CD4-positive, alpha-beta T cell treated with Interleukin-6 at 100 ng/mL for 8 hours (primary cell): ENCODE measurements at regions not wholly inside any gene's neighbourhood (a gene's known extent, or its start where the extent isn't known, plus 50 kb on each side); places are given as distances from the start of the nearest gene placed in this dataset.

Experiments
- DNase-seq: peaks from one replicate; pipeline ENCODE4 v3.0.0-alpha.2; 2020; ENCODE audit warnings: mixed read lengths, low spot score

DNA sequence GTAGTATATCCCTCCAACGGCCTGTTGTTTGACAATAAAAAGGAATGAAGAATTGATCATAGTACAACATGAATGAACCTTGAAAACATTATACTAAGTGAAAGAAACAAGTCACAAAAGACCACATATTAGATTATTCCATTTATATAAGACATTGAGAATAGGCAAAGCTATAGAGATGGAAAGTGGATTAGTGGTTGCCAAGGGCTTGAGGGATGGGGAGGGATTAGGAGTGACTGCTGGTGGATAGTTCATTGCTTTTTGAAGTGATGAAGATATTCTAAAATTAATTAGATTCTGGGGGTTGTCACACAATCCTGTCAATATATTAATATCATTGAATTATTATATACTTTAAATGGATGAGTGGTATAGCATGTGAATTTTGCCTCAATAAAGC, 142.5 kb upstream of the DPT start:
- DNase-seq, result no peak

DNA sequence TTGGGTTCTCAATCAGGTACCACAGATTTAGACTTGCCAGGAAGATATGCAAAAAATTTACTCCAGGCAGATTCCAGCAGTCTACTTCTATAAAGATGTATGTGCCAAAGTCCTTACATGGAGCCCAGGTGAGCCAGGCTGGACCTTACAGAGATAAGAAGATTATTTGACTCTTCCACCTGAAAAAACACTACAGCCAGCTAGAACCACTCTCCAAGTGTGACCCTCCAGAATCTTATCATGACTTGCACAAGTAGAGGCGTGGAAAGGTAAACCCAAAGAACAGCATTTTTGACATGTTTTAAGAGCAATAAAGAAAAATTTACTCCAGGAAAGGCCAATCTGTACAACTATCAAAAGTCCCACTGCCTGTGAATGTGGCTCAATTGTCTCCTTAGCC, 146.8 kb upstream of the DPT start:
- no peak for DNase-seq

DNA sequence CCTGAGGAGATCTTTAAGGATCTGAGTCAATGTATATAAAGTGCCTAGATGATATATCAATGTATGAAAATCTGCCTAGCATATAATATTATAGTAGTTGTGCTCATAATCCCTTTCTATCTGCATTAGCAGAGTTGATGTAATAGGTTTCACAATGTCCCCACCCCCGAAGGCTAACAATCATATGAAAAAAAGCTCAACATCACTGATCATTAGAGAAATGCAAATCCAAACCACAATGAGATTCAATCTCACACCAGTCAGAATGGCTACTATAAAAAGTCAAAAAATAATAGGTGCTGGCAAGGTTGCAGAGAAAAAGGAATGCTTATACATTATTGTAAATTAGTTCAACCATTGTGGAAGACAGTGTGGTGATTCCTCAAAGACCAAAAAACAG, 147.8 kb upstream of the DPT start:
- DNase-seq, result no peak

DNA sequence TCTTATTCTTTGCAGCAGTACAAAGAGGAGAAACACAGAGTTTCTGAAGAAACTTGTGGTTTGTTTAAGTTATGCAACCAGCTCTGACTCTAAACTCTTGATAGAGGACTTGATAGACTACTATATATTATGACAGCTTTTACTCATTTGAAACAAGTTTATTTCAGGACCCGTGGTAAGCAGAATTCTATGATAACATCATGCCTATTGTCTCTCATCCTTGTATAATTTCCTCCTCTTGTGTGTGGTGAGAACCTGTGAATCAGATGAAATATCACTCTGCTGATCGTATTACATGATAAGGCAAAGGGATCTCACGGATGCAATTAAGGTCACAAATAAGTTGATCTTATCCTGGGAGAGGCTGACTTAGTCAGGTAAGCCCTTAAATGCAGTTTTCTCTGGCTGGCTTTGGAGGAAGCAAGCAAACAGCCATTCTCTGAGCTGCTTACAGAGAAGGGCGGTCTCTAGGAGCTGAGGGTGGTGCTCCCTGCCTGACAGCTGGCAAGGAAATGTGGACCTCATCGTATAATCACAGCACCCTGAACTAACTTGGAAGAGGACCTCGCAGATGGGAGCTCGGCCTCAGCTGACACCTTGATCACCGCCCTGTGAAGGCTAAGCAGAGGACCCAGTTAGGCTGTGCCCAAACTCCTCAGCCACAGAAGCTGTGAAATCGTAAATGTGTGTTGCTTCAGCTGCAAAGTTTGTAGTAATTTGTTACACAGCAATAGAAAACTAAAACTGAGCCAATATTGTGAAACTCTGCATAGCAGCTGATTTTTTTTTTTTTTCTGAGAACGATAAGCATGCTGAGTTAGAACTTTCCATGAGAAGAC, 151.1 kb upstream of the DPT start:
- no peak for DNase-seq

DNA sequence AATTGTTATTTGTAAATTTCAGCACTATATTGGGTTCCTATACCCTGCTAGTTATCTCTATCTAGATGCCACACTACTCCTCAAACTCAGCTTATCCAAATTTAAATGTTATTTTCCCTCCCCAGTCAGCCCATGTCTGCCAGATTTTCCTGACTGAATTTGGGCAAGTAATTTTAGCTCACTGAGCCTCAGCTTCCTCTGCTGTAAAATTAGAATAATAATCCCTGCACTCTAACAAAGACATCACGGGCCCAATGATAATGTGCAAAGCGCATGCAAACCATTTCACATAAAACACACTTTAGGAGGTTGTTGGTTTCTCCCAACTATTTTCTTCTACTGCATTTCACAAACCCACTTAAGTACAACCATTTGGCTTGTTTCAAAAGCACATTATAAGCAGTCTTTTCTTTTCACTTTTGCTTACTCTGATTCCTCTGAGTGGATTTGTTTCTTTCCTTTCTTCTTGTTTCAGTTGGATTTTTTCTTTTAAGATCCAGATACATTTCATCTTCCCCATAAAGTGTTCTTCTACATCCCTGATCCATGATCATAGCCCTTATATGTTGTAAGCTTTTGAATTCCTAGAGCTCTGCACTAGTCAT, 152.8 kb upstream of the DPT start:
- DNase-seq, result no peak

DNA sequence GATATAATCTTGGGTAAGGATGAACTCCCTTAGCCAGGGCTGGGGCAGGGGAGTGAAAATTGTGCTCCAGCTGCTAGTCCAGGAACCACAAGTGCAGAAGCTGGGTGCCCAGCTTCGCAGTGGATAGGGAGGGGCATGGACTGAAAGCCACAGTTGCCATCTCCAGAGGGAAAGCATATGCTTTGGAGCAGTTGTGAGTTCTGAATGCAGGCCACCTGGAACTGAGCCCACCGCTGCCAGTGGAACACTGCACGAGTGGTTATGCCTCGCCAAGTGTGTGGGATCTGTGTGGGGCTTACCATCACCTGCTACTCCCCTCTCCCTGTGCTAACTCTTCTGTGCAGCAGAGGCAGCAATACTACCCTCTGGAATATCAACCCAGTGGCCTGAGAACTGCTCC, 158.4 kb upstream of the DPT start:
- DNase-seq, result no peak

DNA sequence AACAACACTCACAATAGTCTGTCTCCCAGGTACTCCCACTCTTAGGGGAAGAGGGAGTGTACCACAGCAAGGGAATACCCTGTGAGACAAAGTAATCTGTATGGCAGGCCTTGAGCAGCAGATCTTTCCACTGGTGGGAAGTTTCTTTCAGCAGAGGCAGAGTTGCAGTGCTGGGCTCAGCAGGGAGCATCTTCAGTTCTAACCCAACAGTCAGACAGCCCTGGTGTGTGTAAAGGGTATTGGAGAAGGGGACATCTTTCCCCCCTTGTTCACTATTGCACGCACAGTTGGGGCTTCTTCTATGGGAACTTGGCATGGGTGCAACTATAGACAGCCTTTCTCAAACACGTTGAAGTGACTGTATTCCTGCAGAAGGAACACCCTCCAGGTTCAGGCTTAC, 159.4 kb upstream of the DPT start:
- no peak for DNase-seq

DNA sequence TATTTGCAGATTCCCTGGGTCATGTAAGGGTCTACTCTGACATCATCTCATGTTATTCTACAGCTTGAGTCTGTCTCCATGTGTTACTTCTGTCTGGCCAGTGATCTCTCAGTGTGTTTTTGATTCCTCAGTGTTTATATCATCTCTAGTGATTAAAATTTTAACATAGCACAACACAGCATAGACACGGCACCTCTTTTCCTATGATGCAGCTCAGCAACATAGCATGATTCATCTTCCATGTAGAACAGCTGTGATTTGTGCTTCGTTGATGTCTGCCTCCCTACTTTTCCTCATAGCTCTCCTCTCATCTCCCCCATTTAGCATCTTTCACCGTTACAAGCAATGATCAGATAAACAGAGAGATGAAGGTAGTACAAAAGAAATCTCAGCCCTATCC, 163.9 kb upstream of the DPT start:
- DNase-seq, result no peak

DNA sequence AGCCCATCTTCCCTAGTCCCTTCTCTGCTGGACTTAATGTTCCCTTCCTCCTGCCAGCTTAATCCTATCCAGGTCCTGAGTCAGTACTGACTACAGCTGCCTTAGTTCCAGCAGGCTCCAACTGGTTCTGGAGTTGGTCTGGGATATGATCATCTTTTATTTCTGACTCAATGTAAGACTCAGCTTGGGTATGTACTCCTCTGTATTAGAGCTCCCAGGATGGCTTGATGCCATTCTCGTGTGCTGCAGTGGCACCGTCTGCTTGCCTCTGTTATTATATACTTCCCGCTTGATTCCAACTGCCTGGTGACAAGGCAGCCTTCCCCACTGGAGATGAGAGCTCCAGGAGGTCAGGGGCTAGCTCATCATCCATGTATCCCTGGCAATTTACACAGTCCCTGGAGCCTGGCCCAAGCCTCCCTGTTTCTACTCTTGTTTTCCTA, 164.4 kb upstream of the DPT start:
- DNase-seq, result no peak

DNA sequence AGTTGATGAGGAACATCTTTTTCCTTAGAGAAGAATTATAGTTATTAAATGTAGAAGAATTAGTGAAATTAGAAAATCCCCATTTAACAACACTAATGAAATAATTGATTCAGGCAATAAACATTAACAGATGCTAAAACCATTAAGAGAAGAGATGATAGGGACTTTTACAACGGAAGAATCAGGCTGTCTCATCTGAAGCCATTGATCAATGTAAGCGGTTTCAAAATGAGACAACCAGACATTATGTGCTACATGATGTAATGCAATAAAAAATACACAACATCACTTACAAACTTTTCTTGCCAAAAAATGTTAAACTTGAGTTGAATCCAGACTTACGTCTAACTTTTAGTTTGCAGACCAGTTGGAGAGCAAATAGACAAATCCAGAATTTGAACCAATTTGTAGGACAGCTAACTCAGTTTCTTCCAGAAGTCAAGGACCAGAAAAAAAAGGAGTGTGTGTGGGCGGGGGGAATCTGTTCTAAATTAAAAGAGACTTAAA, 165.4 kb upstream of the DPT start:
- no peak for DNase-seq

DNA sequence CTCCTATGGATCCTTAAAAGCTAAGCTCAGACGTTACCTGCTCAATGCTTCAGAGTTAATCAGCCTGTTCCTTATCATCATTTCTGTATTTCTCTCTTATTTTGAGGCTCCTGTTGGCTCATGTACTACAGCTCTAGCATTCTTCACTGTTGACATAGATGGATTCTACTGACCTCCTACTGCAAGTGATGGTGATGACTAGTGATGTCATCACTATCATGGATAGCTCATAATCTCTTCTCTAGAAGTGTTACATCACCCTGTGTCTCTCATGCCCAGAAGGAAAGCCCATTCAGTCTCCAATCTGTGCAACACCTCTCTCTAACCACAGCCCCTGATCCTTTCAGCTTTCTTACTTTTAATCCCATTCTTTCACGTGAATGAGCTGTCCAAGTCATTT, 168.2 kb upstream of the DPT start:
- DNase-seq, result no peak

DNA sequence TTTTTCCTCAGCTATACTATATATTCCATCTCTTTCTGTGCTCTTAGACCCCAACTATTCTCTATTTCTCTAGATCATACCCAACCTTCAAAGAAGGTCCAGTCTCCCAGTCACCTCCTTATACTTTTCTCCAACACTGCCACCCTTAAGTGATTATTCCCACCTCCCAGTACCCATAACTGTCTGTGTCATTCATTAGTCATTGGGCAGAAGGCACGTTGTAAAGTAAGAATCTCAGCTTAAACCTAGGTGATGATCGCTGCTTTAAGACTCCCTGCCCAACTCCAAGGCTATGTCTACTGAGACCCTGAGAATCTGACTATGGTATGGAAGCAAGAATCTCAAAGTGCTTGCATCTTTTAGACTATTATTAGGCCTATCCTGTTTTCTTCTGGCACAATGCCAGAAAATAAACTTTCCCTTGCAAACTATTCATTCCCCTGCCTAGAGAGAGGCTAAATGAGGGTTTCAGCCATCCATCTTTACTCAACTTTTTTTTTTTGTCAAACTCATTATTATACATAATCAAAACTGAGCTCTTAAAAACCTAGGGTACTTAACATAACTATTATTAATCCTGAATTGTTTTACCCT, 174.3 kb upstream of the DPT start:
- no peak for DNase-seq

DNA sequence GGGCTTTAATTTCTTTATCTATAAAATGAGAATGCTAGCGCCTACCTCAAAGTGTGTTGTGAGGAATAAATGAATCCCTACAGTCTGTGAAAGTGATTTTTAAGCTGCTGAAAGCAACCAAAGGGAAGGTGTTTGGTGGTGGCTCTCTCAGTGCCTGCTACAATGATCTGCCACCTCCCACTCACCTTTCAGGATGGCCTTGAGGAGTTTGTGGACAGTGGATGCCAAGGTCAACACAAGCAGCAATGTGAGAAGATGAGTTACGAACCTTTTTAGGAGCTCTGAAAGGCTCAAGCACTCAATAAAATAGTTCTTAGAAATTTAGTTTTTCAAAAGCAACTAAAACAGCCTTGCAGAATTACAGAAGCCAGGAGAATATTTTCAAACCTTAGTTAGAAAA, 176.6 kb upstream of the DPT start:
- no peak for DNase-seq

DNA sequence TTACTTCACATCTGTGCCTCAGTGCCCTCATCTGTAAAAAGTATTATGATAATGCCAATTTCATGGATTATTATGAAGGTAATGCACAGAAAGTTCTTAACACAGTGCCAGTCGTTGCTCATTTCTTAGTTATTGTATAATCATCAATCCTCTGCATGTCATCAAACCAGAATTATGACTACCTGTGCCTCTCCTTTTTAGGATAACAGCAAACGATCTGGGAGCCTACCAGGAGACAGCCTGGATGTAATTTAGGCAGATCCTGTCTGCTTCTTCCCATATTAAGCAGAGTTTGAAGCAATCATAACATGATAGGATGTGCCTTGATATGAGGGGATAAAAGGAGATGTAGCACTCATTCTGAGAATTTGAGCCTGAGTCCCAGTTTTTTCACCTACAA, 177.4 kb upstream of the DPT start:
- no peak for DNase-seq

DNA sequence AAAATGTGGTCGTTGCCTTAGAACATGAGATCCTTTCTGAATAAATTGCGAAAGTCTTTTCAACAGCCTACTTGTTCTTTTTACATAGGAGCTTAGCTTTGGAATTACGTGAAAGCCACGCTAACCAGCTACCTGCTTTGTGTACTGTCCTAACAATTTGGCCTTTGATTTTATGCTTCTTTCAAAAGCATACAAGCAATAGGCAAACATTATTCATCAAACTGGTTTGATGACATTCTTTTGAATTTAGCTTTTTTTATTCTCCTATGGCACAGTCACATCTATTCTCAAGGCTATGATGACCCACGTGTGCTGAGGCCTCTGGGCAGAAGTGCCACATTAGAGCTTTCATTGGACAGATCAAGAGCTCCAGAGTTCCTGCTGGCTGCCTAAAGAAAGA, 178.0 kb upstream of the DPT start:
- DNase-seq, result no peak

DNA sequence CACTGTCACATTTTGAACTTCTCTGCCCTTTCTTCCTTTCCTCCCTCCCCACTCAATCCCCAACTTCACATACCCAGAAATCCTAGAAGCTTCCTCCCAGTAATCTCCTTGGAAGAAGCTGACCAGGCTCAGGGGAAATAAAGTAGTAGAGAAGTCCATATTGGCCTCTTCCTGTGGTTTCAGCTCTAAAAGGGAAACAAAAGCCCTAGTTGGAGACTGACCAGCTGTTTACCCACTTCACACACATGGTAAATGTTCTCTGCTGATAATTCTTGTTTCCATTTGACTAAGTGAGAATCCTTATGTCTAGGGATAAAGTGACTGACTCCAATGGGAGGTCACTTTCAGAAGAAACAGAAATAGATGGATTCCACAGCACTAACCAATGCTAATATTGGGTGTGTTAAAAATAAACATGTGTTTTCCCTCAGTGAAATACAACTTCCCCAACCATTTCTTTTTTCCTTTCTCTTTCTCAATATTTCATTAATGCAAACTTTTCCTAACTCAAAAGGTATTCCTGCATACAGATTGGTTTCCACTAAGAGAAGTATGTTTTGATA, 178.9 kb upstream of the DPT start:
- no peak for DNase-seq

DNA sequence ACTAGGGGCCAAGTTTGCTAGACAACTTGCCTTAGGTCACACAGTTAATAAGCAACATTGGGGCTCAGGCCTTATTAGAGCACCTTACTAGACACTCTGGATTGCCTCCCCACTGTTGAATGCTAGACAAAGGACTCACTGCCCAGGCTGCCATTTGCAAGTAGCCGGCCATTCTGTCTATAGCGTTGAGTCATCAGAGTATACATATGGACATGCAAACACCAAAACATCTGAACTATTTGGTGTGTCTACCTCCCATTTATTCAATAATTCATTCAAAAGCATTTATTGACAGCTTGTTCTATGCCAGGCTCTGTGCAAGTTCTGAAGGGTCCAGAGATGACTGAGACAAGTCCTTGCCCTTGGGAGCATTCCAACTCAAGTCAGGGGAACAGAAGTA, 181.4 kb upstream of the DPT start:
- DNase-seq, result no peak

DNA sequence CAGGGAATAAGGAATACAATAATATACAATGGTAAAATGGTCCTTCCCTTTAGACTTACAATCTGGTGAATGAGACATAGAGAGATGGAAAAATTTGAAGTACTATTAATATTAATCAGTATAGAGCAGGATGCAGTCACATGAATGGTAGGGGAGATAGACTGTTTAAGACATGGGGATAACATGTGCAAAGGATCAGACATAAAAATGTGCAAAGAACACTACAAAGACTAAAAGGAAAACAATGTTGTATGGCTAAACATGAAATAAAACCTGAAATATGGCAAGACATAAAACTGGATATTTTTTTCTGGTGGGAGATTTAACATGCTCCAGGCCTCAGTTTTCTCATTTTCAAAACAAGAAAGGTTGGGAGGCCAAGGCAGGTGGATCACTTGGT, 182.4 kb upstream of the DPT start:
- no peak for DNase-seq

DNA sequence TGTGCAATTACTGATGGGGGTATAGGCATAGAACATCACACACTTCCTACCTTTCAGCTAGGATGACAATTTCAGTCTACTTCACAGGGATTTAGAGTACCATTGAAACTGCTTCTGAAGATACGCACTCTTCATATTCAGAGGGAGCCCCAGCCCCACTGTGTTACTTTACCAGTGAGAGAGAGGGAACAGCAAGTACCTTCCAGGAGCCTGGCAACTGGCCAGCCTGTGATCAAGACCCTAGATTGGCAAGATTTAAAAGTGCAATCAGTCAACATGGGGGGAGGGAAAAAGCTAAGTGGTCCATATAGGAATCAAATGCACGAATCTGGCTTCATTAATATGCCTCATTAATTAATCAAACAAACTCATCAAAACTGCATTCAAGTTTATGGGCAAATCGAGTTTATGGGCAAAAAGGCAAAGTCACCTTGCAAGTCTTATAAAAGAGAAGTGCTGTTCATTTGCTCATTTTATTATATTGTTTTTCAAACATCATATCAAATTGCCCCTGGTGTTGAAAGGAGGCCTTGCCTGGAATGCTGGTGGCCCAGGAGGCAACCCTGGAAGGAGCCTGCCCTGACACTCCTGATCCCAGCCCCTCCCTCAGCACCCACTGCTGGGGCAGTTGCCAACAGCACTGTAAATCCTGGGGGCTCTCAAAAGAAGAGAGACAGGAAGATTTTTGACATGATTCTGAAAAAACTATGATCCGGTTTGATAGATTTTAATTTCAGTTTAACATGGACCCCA, 184.9 kb upstream of the DPT start:
- DNase-seq, result no peak

DNA sequence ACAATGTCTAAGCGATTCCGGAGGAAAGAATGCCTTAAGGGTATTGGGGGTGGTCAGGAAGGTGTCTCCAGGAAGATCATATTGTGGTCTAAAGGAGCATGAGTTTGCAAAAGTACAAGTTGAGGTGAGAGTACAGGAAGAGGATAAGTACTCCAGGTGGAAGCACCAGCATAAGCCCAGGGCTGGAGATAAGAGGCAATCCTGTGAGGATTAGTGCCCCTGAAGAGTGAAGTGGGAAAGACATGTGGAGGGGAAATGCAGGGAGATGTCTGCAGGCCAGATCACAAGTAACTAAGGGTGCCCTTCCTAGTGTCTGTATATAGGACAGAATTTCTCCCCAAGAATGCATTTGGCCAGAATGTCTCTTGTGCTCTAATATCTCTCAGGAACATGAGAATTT, 188.3 kb upstream of the DPT start:
- DNase-seq, result no peak

DNA sequence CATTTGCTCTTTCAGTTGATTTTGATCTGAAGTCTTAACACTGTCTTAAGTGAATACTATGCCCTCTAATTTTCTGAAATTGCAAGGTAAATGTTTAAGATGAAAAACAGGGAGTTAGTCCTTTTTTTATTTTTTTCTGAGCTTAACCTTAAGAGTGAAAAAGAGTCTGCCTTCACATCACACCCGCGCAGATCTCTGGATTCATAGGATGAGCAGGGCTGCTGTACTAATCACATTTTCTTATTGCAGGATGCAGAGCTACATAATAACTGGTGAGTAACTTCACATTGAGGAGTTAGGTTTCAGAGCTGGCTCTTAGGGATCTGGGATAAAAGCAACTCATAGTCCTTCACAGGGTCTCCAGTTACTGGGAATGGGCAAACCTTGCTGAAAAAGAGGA, 188.7 kb upstream of the ATP1B1 start:
- no peak for DNase-seq
